Activated T-cell treated with anti-CD3 and anti-CD28 coated beads, Interleukin-2, amount 50 U/mL, for 48 hours (primary cell): ENCODE measurements at regions not wholly inside any gene's neighbourhood (a gene's known extent, or its start where the extent isn't known, plus 50 kb on each side); places are given as distances from the start of the nearest gene placed in this dataset.

Source experiments
- DNase-seq, 2 experiments: peaks; one replicate each; pipeline ENCODE4 v3.0.0-alpha.2; 2020

GRCh38 chr2:122843503-122843902 lies 1088.1 kb downstream of the TSN start:
- DNase-seq: no peak

- no peak for DNase-seq
These were observed 1095.7 kb downstream of the TSN start for GRCh38 chr2:122851161-122851560.

- no peak for DNase-seq
These were observed 1096.6 kb downstream of the TSN start for GRCh38 chr2:122851972-122852531.

GRCh38 chr2:122856696-122857095 lies 1101.2 kb downstream of the TSN start:
- no peak for DNase-seq

- DNase-seq: no peak
These were observed 1102.7 kb downstream of the TSN start for GRCh38 chr2:122858075-122858702.

- no peak for DNase-seq
These were observed 1103.4 kb downstream of the TSN start for GRCh38 chr2:122858813-122859212.

- DNase-seq: no peak
These were observed 1103.8 kb downstream of the TSN start for GRCh38 chr2:122859260-122859659.

- DNase-seq: no peak
These were observed 1108.1 kb downstream of the TSN start for GRCh38 chr2:122863532-122863931.

GRCh38 chr2:122864728-122865127 lies 1109.3 kb downstream of the TSN start:
- no peak for DNase-seq

- no peak for DNase-seq
These were observed 1110.6 kb downstream of the TSN start for GRCh38 chr2:122866095-122866494.

GRCh38 chr2:122867941-122868340 lies 1112.5 kb downstream of the TSN start:
- no peak for DNase-seq

GRCh38 chr2:122868646-122869275 lies 1113.3 kb downstream of the TSN start:
- DNase-seq: no peak

- no peak for DNase-seq
These were observed 1118.5 kb downstream of the TSN start for GRCh38 chr2:122873951-122874350.

- DNase-seq: no peak
These were observed 1119.8 kb downstream of the TSN start for GRCh38 chr2:122875091-122875865.

- DNase-seq: no peak
These were observed 1128.4 kb downstream of the TSN start for GRCh38 chr2:122883849-122884248.

- no peak for DNase-seq
These were observed 1129.4 kb downstream of the TSN start for GRCh38 chr2:122884889-122885288.

GRCh38 chr2:122885436-122885835 lies 1130.0 kb downstream of the TSN start:
- DNase-seq: no peak

- DNase-seq: no peak
These were observed 1131.2 kb downstream of the TSN start for GRCh38 chr2:122886479-122887145.

GRCh38 chr2:122899614-122900013 lies 1125.5 kb upstream of the CNTNAP5 start:
- DNase-seq: no peak

- DNase-seq: no peak
These were observed 1119.7 kb upstream of the CNTNAP5 start for GRCh38 chr2:122905431-122905830.

GRCh38 chr2:122908159-122908558 lies 1116.9 kb upstream of the CNTNAP5 start:
- no peak for DNase-seq

- no peak for DNase-seq
These were observed 1097.9 kb upstream of the CNTNAP5 start for GRCh38 chr2:122927197-122927596.
